ENCODE measurements at regions not wholly inside any gene's neighbourhood (a gene's known extent, or its start where the extent isn't known, plus 50 kb on each side); places are given as distances from the start of the nearest gene placed in this dataset.

- TF ChIP-seq CTCF (IDR thresholded peaks at IDR 0.05; ENCODE audit: low read depth, low read length) (no peak), EZH2phosphoT487 (IDR thresholded peaks at IDR 0.05; ENCODE audit: low read depth) (no peak)
Measured at GRCh38 chr9:129487658-129488483, 133.0 kb downstream of the C9orf50 start.
